DOHH2 (cell line): ENCODE measurements at regions not wholly inside any gene's neighbourhood (a gene's known extent, or its start where the extent isn't known, plus 50 kb on each side); places are given as distances from the start of the nearest gene placed in this dataset.

Source experiments
- CTCF ChIP-seq: fragments of 200-600 bp; sonication (generic); IDR thresholded peaks from one replicate; pipeline ENCODE4 v1.5.1; 2014; ENCODE audit warnings: antibody characterized with exemption, mild to moderate bottlenecking, low read depth, low read length; ENCODE audit not compliant: poor library complexity, severe bottlenecking
- EZH2phosphoT487 ChIP-seq: fragments of 200-600 bp; sonication (generic); IDR thresholded peaks from 2 replicates; pipeline ENCODE4 v1.6.1; 2017; ENCODE audit warnings: borderline replicate concordance, mild to moderate bottlenecking, antibody characterized with exemption, low read length, moderate library complexity, mixed read lengths

- TF ChIP-seq CTCF, result no peak
- TF ChIP-seq EZH2phosphoT487, result no peak
These were observed 862.9 kb downstream of the UQCRFS1 start for GRCh38 chr19:28350037-28350436.
